WTC11 (cell line): ENCODE measurements at regions not wholly inside any gene's neighbourhood (a gene's known extent, or its start where the extent isn't known, plus 50 kb on each side); places are given as distances from the start of the nearest gene placed in this dataset.

ENCODE experiments used
- ATAC-seq: fragments of 200-7000 bp; cut with Tn5 transposase; 2 replicates; pipeline ENCODE4 v1.10.0; 2021; ENCODE audit warnings: mild to moderate bottlenecking, moderate library complexity
- CTCF ChIA-PET: fragments of 300-600 bp; sonication (Branson Sonifier 250); formaldehyde crosslinking; loops from one replicate; lab custom pipeline; 2021; ENCODE audit warnings: antibody characterized with exemption; lab: Charles Lee
- POLR2A ChIA-PET: fragments of 350-600 bp; sonication (Branson Sonifier 250); formaldehyde crosslinking; loops from one replicate; lab custom pipeline; 2021; ENCODE audit warnings: antibody characterized with exemption; lab: Charles Lee
- DNase-seq: peaks from one replicate; pipeline ENCODE4 v3.0.0; 2021; ENCODE audit warnings: low spot score
- H3K27ac Mint-ChIP-seq: 2 replicates; pipeline ENCODE4 v1.8.0; 2021; ENCODE audit warnings: mixed read lengths
- H3K27me3 Mint-ChIP-seq: 2 replicates; pipeline ENCODE4 v1.8.0; 2021; ENCODE audit warnings: low read depth, mild to moderate bottlenecking, moderate library complexity, mixed read lengths
- H3K36me3 Mint-ChIP-seq: 2 replicates; pipeline ENCODE4 v1.8.0; 2021; ENCODE audit warnings: mixed read lengths
- H3K4me1 Mint-ChIP-seq: 2 replicates; pipeline ENCODE4 v1.8.0; 2022; ENCODE audit warnings: mixed read lengths
- H3K4me3 Mint-ChIP-seq: 2 replicates; pipeline ENCODE4 v1.8.0; 2021; ENCODE audit warnings: mild to moderate bottlenecking, moderate library complexity, mixed read lengths
- H3K9me3 Mint-ChIP-seq: 2 replicates; pipeline ENCODE4 v1.8.0; 2021; ENCODE audit warnings: mixed read lengths
- CBFB ChIP-seq: sonication (generic); formaldehyde crosslinking; IDR thresholded peaks from 2 replicates; pipeline ENCODE4 v1.8.1; 2022; ENCODE audit warnings: mild to moderate bottlenecking, low read depth, missing genetic modification reagents
- CREB1 ChIP-seq: sonication (generic); formaldehyde crosslinking; IDR thresholded peaks from 2 replicates; pipeline ENCODE4 v1.8.0; 2023; ENCODE audit warnings: mild to moderate bottlenecking, missing genetic modification reagents
- CREM ChIP-seq: sonication (generic); formaldehyde crosslinking; IDR thresholded peaks from 2 replicates; pipeline ENCODE4 v1.8.1; 2022; ENCODE audit warnings: mild to moderate bottlenecking, missing genetic modification reagents, moderate library complexity
- ELF4 ChIP-seq: sonication (generic); formaldehyde crosslinking; IDR thresholded peaks from 2 replicates; pipeline ENCODE4 v1.8.1; 2022; ENCODE audit warnings: low read depth, mild to moderate bottlenecking, moderate library complexity, missing genetic modification reagents
- GABPB1 ChIP-seq: sonication (generic); formaldehyde crosslinking; IDR thresholded peaks from 2 replicates; pipeline ENCODE4 v1.8.1; 2023; ENCODE audit warnings: mild to moderate bottlenecking, missing genetic modification reagents
- HMGA2 ChIP-seq: fragments of 250-450 bp; sonication (Bioruptor Pico); IDR thresholded peaks from 2 replicates; pipeline ENCODE4 v1.4.0; 2021; ENCODE audit warnings: mild to moderate bottlenecking, moderate library complexity
- MXD4 ChIP-seq: fragments of 250-450 bp; sonication (Bioruptor Pico); IDR thresholded peaks from 2 replicates; pipeline ENCODE4 v1.8.0; 2021; ENCODE audit warnings: mild to moderate bottlenecking, moderate library complexity, borderline replicate concordance
- NFATC4 ChIP-seq: fragments of 250-450 bp; sonication (Bioruptor Pico); IDR thresholded peaks from 2 replicates; pipeline ENCODE4 v1.9.0; 2021; ENCODE audit warnings: mild to moderate bottlenecking
- NFE2L1 ChIP-seq: sonication (generic); formaldehyde crosslinking; IDR thresholded peaks from 2 replicates; pipeline ENCODE4 v1.8.1; 2023; ENCODE audit warnings: missing genetic modification reagents
- PRRX2 ChIP-seq: fragments of 250-450 bp; sonication (Bioruptor Pico); IDR thresholded peaks from 2 replicates; pipeline ENCODE4 v1.8.0; 2021; ENCODE audit warnings: mild to moderate bottlenecking
- RELA ChIP-seq: sonication (generic); formaldehyde crosslinking; IDR thresholded peaks from 2 replicates; pipeline ENCODE4 v1.8.1; 2022; ENCODE audit warnings: missing genetic modification reagents, mild to moderate bottlenecking, borderline replicate concordance
- RORB ChIP-seq: fragments of 250-450 bp; sonication (Bioruptor Pico); IDR thresholded peaks from 2 replicates; pipeline ENCODE4 v1.9.0; 2021; ENCODE audit warnings: mild to moderate bottlenecking
- SP1 ChIP-seq: sonication (generic); formaldehyde crosslinking; conservative IDR thresholded peaks from 2 replicates; pipeline ENCODE4 v1.8.1; 2022; ENCODE audit warnings: missing genetic modification reagents
- ZBTB21 ChIP-seq: sonication (generic); formaldehyde crosslinking; IDR thresholded peaks from 2 replicates; pipeline ENCODE4 v1.8.1; 2023; ENCODE audit warnings: mild to moderate bottlenecking, missing genetic modification reagents, borderline replicate concordance
- ZNF121 ChIP-seq: sonication (generic); formaldehyde crosslinking; IDR thresholded peaks from 2 replicates; pipeline ENCODE4 v1.8.0; 2023; ENCODE audit warnings: missing genetic modification reagents
- ZNF232 ChIP-seq: sonication (generic); formaldehyde crosslinking; IDR thresholded peaks from 2 replicates; pipeline ENCODE4 v1.8.0; 2022; ENCODE audit warnings: mild to moderate bottlenecking, missing genetic modification reagents
- ZNF263 ChIP-seq: sonication (generic); formaldehyde crosslinking; IDR thresholded peaks from 2 replicates; pipeline ENCODE4 v1.8.1; 2022; ENCODE audit warnings: low read depth, mild to moderate bottlenecking, moderate library complexity, missing genetic modification reagents
- ZNF317 ChIP-seq: sonication (generic); formaldehyde crosslinking; IDR thresholded peaks from 2 replicates; pipeline ENCODE4 v1.8.1; 2023; ENCODE audit warnings: low read depth, mild to moderate bottlenecking, moderate library complexity, missing genetic modification reagents, borderline replicate concordance
- ZNF423 ChIP-seq: fragments of 250-450 bp; sonication (Bioruptor Pico); IDR thresholded peaks from 2 replicates; pipeline ENCODE4 v2.1.2; 2022; ENCODE audit warnings: mild to moderate bottlenecking, moderate library complexity
- ZNF671 ChIP-seq: fragments of 250-450 bp; sonication (Bioruptor Pico); IDR thresholded peaks from 2 replicates; pipeline ENCODE4 v1.8.0; 2021; ENCODE audit warnings: mild to moderate bottlenecking
- TF ChIP-seq, protein P1 (sequence below): sonication (generic); formaldehyde crosslinking; IDR thresholded peaks from 2 replicates; pipeline ENCODE4 v1.8.1; 2022; ENCODE audit warnings: low read depth, missing genetic modification reagents, borderline replicate concordance
- TF ChIP-seq, protein P2 (sequence below): fragments of 250-450 bp; sonication (Bioruptor Pico); IDR thresholded peaks from 2 replicates; pipeline ENCODE4 v1.9.0; 2021; ENCODE audit warnings: mild to moderate bottlenecking
- TF ChIP-seq, protein P3 (sequence below): sonication (generic); formaldehyde crosslinking; IDR thresholded peaks from 2 replicates; pipeline ENCODE4 v1.8.0; 2022; ENCODE audit warnings: mild to moderate bottlenecking, missing genetic modification reagents
- TF ChIP-seq, protein P4 (sequence below): sonication (generic); formaldehyde crosslinking; IDR thresholded peaks from 2 replicates; pipeline ENCODE4 v1.8.1; 2022; ENCODE audit warnings: missing genetic modification reagents, borderline replicate concordance
- TF ChIP-seq, protein P5 (sequence below): sonication (generic); formaldehyde crosslinking; IDR thresholded peaks from 2 replicates; pipeline ENCODE4 v1.8.0; 2023; ENCODE audit warnings: missing genetic modification reagents, mild to moderate bottlenecking, borderline replicate concordance

DNA sequence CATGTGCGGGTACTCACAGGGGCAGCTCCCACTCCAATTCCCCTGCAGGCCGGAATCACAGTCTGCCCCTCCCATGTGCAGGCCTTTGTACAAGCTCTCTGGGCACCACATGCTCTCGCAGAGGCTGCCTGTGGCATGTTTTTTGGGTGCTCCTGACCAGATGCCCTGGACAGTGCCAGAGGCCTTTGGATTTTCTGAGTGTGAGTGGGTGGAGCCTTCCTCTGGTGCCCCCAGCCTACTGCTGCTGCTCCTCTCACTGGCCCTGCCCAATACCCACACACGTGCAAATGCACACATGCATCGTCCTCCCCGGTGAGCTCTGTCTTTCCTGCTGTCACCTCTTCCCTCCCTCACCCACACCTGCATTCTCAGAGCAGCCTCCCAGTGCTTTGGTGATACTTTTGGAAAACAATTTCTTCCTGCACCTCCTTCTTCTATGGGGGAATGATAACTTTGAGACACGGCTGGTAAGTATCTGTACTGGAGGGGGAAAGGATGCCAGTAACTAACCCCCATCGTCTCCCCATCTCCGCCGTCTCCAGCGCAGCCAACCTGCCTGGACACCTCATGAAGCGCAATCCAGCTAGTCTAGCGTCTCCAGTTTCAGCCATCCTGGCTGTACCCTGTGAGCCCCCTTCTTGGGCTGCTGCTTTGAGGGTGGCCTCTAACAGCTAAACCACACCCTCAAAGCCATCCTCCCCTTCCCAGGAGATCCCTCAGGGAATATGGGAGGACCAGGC, 229.4 kb upstream of the TOPAZ1 start:
- TF ChIP-seq ZNF423 (CRISPR knock-in tag): no peak
- TF ChIP-seq ZNF317: no peak
- no peak for TF ChIP-seq ZNF232 (CRISPR knock-in tag)
- no peak for TF ChIP-seq NFE2L1 (CRISPR knock-in tag)
- TF ChIP-seq, protein P1, sequence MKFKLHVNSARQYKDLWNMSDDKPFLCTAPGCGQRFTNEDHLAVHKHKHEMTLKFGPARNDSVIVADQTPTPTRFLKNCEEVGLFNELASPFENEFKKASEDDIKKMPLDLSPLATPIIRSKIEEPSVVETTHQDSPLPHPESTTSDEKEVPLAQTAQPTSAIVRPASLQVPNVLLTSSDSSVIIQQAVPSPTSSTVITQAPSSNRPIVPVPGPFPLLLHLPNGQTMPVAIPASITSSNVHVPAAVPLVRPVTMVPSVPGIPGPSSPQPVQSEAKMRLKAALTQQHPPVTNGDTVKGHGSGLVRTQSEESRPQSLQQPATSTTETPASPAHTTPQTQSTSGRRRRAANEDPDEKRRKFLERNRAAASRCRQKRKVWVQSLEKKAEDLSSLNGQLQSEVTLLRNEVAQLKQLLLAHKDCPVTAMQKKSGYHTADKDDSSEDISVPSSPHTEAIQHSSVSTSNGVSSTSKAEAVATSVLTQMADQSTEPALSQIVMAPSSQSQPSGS (CRISPR knock-in tag): no peak
- TF ChIP-seq NFATC4 (CRISPR knock-in tag): no peak
- TF ChIP-seq GABPB1 (CRISPR knock-in tag): no peak
- no peak for TF ChIP-seq CREM
- TF ChIP-seq, protein P2, sequence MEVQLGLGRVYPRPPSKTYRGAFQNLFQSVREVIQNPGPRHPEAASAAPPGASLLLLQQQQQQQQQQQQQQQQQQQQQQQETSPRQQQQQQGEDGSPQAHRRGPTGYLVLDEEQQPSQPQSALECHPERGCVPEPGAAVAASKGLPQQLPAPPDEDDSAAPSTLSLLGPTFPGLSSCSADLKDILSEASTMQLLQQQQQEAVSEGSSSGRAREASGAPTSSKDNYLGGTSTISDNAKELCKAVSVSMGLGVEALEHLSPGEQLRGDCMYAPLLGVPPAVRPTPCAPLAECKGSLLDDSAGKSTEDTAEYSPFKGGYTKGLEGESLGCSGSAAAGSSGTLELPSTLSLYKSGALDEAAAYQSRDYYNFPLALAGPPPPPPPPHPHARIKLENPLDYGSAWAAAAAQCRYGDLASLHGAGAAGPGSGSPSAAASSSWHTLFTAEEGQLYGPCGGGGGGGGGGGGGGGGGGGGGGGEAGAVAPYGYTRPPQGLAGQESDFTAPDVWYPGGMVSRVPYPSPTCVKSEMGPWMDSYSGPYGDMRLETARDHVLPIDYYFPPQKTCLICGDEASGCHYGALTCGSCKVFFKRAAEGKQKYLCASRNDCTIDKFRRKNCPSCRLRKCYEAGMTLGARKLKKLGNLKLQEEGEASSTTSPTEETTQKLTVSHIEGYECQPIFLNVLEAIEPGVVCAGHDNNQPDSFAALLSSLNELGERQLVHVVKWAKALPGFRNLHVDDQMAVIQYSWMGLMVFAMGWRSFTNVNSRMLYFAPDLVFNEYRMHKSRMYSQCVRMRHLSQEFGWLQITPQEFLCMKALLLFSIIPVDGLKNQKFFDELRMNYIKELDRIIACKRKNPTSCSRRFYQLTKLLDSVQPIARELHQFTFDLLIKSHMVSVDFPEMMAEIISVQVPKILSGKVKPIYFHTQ: no peak
- TF ChIP-seq ZNF263 (CRISPR knock-in tag): no peak
- TF ChIP-seq CREB1: no peak
- no peak for TF ChIP-seq SP1
- TF ChIP-seq CBFB (CRISPR knock-in tag): no peak
- TF ChIP-seq RELA (CRISPR knock-in tag): no peak
- TF ChIP-seq ZBTB21 (CRISPR knock-in tag): no peak
- no peak for TF ChIP-seq RORB (CRISPR knock-in tag)
- TF ChIP-seq HMGA2: no peak
- TF ChIP-seq, all 79 proteins: peak for 0
- ATAC-seq: no peak
- POLR2A ChIA-PET: no interaction called here

DNA sequence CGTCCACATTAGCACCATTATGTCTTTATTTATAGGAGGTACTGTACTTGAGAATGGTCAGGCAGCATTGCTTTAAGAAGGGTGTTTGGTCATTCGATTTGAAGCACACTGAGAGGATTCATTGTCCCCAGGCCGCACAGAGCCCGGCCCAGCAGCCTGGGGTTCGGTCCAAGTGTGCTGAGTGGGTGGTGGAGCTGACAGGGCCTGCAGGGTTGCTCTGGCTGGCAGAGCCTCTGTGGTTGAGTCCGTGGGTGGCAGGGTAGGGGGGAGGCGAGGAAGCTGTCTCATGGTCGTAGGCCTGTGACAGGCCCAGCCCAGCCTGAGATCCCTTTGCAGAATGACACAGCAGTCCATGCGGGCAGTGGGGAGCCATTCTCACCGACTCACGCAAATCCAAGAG, 227.7 kb upstream of the TOPAZ1 start:
- H3K4me3 Mint-ChIP-seq: no peak overlapping the region
- H3K27ac Mint-ChIP-seq: no peak overlapping the region
- POLR2A ChIA-PET: no interaction called here
- H3K9me3 Mint-ChIP-seq: no peaks in the 10 kb centered on the region
- DNase-seq (no peak), ATAC-seq (no peak)
- H3K27me3 Mint-ChIP-seq: no peaks in the 10 kb centered on the region
- H3K36me3 Mint-ChIP-seq: no peaks in the 10 kb centered on the region
- H3K4me1 Mint-ChIP-seq: peaks cover 21% of the 10 kb centered on the region
- CTCF ChIA-PET: no interaction called here
- TF ChIP-seq ZNF121 (CRISPR knock-in tag): no peak
- TF ChIP-seq NFATC4 (CRISPR knock-in tag): no peak
- no peak for TF ChIP-seq ZNF671 (CRISPR knock-in tag)
- no peak for TF ChIP-seq ELF4 (CRISPR knock-in tag)
- TF ChIP-seq NFE2L1 (CRISPR knock-in tag): no peak
- TF ChIP-seq, protein P3, sequence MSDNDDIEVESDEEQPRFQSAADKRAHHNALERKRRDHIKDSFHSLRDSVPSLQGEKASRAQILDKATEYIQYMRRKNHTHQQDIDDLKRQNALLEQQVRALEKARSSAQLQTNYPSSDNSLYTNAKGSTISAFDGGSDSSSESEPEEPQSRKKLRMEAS (CRISPR knock-in tag): no peak
- TF ChIP-seq, protein P4, sequence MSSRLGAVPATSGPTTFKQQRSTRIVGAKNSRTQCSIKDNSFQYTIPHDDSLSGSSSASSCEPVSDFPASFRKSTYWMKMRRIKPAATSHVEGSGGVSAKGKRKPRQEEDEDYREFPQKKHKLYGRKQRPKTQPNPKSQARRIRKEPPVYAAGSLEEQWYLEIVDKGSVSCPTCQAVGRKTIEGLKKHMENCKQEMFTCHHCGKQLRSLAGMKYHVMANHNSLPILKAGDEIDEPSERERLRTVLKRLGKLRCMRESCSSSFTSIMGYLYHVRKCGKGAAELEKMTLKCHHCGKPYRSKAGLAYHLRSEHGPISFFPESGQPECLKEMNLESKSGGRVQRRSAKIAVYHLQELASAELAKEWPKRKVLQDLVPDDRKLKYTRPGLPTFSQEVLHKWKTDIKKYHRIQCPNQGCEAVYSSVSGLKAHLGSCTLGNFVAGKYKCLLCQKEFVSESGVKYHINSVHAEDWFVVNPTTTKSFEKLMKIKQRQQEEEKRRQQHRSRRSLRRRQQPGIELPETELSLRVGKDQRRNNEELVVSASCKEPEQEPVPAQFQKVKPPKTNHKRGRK: no peak
- TF ChIP-seq, protein P5, sequence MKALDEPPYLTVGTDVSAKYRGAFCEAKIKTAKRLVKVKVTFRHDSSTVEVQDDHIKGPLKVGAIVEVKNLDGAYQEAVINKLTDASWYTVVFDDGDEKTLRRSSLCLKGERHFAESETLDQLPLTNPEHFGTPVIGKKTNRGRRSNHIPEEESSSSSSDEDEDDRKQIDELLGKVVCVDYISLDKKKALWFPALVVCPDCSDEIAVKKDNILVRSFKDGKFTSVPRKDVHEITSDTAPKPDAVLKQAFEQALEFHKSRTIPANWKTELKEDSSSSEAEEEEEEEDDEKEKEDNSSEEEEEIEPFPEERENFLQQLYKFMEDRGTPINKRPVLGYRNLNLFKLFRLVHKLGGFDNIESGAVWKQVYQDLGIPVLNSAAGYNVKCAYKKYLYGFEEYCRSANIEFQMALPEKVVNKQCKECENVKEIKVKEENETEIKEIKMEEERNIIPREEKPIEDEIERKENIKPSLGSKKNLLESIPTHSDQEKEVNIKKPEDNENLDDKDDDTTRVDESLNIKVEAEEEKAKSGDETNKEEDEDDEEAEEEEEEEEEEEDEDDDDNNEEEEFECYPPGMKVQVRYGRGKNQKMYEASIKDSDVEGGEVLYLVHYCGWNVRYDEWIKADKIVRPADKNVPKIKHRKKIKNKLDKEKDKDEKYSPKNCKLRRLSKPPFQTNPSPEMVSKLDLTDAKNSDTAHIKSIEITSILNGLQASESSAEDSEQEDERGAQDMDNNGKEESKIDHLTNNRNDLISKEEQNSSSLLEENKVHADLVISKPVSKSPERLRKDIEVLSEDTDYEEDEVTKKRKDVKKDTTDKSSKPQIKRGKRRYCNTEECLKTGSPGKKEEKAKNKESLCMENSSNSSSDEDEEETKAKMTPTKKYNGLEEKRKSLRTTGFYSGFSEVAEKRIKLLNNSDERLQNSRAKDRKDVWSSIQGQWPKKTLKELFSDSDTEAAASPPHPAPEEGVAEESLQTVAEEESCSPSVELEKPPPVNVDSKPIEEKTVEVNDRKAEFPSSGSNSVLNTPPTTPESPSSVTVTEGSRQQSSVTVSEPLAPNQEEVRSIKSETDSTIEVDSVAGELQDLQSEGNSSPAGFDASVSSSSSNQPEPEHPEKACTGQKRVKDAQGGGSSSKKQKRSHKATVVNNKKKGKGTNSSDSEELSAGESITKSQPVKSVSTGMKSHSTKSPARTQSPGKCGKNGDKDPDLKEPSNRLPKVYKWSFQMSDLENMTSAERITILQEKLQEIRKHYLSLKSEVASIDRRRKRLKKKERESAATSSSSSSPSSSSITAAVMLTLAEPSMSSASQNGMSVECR (CRISPR knock-in tag): no peak
- no peak for TF ChIP-seq MXD4 (CRISPR knock-in tag)
- TF ChIP-seq PRRX2 (CRISPR knock-in tag): no peak
- no peak for TF ChIP-seq RELA (CRISPR knock-in tag)

More for the DNA sequence above, 229.4 kb upstream of the TOPAZ1 start:
- Mint-ChIP-seq H3K36me3 (no peaks in the 10 kb centered on the region), H3K4me1 (peaks cover 20% of the 10 kb centered on the region), H3K27me3 (no peaks in the 10 kb centered on the region), H3K27ac (no peak overlapping the region), H3K9me3 (no peaks in the 10 kb centered on the region), H3K4me3 (no peak overlapping the region)
- CTCF ChIA-PET: interaction anchor here (2.1 kb wide), 1 partner anchor 157 kb away, joined by 6 read pairs; no protein-coding TSS in a partner anchor
- DNase-seq: no peak
